Kidney (tissue), 13 donors: ENCODE measurements at regions not wholly inside any gene's neighbourhood (a gene's known extent, or its start where the extent isn't known, plus 50 kb on each side); places are given as distances from the start of the nearest gene placed in this dataset.
A peak's percentile ranks its signal among the peaks of the same experiment; 100 is the strongest.
"Not testable (repeated sequence)": the region's sequence is repeated elsewhere in the genome, so short reads cannot be mapped to it uniquely, and the experiment has no call there.

ENCODE experiments used
- DNase-seq, 5 donors: peaks; one replicate each; pipeline ENCODE4 v3.0.0-alpha.2; 2013 to 2020
- FAIRE-seq: peaks from 2 replicates; lab custom pipeline; 2012; peaks lifted over from hg19 to GRCh38; lab: Jason Lieb, UNC
- H3K27ac ChIP-seq, 2 donors: one replicate each; pipeline ENCODE4 v1.7.0; 2013; ENCODE audit warnings: low read depth in 2 of 2, low read length in 2 of 2, inconsistent platforms in 1 of 2
- H3K27me3 ChIP-seq: one replicate; pipeline ENCODE4 v1.7.1; 2013; ENCODE audit warnings: low read length, inconsistent platforms; ENCODE audit not compliant: control insufficient read depth, insufficient read depth
- H3K36me3 ChIP-seq, 3 donors: one replicate each; pipeline versions ENCODE4 v1.7.0 to v1.7.1; 2013; ENCODE audit warnings: low read length in 3 of 3, control low read depth in 1 of 3, inconsistent platforms in 1 of 3; ENCODE audit not compliant: insufficient read depth in 3 of 3, control insufficient read depth in 2 of 3
- H3K4me1 ChIP-seq, 3 donors: one replicate each; pipeline versions ENCODE4 v1.7.0 to v1.7.1; 2013; ENCODE audit warnings: low read length in 3 of 3, inconsistent platforms in 1 of 3, low read depth in 1 of 3; ENCODE audit not compliant: control insufficient read depth in 2 of 3, insufficient read depth in 2 of 3
- H3K4me3 ChIP-seq, 3 donors: one replicate each; pipeline versions ENCODE4 v1.7.0 to v1.8.1; 2013; ENCODE audit warnings: low read length in 3 of 3, control low read depth in 1 of 3, inconsistent platforms in 1 of 3
- H3K9ac ChIP-seq, 3 donors: one replicate each; pipeline versions ENCODE4 v1.7.0 to v1.7.1; 2013; ENCODE audit warnings: low read length in 3 of 3, control low read depth in 1 of 3, inconsistent platforms in 1 of 3
- H3K9me3 ChIP-seq, 3 donors: one replicate each; pipeline versions ENCODE4 v1.7.0 to v1.7.1; 2013; ENCODE audit warnings: low read length in 3 of 3, control low read depth in 1 of 3, inconsistent platforms in 1 of 3; ENCODE audit not compliant: control insufficient read depth in 2 of 3, insufficient read depth in 1 of 3
- CTCF ChIP-seq: IDR thresholded peaks from 3 replicates; pipeline ENCODE4 v1.5.1; 2012; ENCODE audit warnings: mild to moderate bottlenecking, moderate library complexity, borderline replicate concordance; ENCODE audit not compliant: insufficient read depth; ENCODE audit errors: extremely low read depth
- intact Hi-C: fragments of 100-400 bp; cut with DNase I; formaldehyde crosslinking; loops from one replicate; pipeline ENCODE4 v1.11.1; 2022
- donor health status: control.
- donor health status: control.
- donor health status: control.
- donor health status: control.
- donor health status: control.
- donor health status: DM: yes; HTN: yes; CAD: no.
- donor health status: Normal renal cell carcinoma (clear cell type).

GRCh38 chr4:77355731-77356130, 198.7 kb downstream of the CCNG2 start:
- DNase-seq, result no peak
- no peak for FAIRE-seq
- Histone ChIP-seq H3K27me3 (no peaks in the 10 kb centered on the region), H3K4me1 (no peaks in the 10 kb centered on the region), H3K27ac (no peak overlapping the region), H3K36me3 (no peaks in the 10 kb centered on the region), H3K9ac (no peak overlapping the region), H3K9me3 (no peaks in the 10 kb centered on the region), H3K4me3 (no peak overlapping the region)
- intact Hi-C loops, result loop anchor here (10.0 kb wide), 1 partner anchor 121 kb away; no protein-coding TSS in a partner anchor
- no peak for TF ChIP-seq CTCF

- peak; percentile 46 for TF ChIP-seq CTCF
Observed at GRCh38 chr4:77358315-77358928, 201.4 kb downstream of the CCNG2 start.

GRCh38 chr4:77360451-77360850, 203.4 kb downstream of the CCNG2 start:
- no peak overlapping the region for H3K4me3 ChIP-seq
- DNase-seq (peak in 4 of 5 donors; percentile 30 to 67 (median 52)), FAIRE-seq (no peak)
- no peak overlapping the region for H3K9ac ChIP-seq
- H3K9me3 ChIP-seq, result no peaks in the 10 kb centered on the region
- H3K4me1 ChIP-seq, result no peaks in the 10 kb centered on the region
- TF ChIP-seq CTCF, result no peak
- no peak overlapping the region for H3K27ac ChIP-seq
- no peaks in the 10 kb centered on the region for H3K27me3 ChIP-seq
- intact Hi-C loops, result no loop called here
- no peaks in the 10 kb centered on the region for H3K36me3 ChIP-seq

More at GRCh38 chr4:77358315-77358928, 201.4 kb downstream of the CCNG2 start:
- Histone ChIP-seq H3K27ac (no peak overlapping the region), H3K9me3 (no peaks in the 10 kb centered on the region), H3K4me3 (no peak overlapping the region), H3K36me3 (no peaks in the 10 kb centered on the region), H3K27me3 (no peaks in the 10 kb centered on the region), H3K9ac (no peak overlapping the region), H3K4me1 (no peaks in the 10 kb centered on the region)
- intact Hi-C loops, result loop anchor here (10.0 kb wide), 1 partner anchor 124 kb away; no protein-coding TSS in a partner anchor
- DNase-seq (peak in 3 of 5 donors; percentile 14 to 74 (median 60)), FAIRE-seq (no peak)

GRCh38 chr4:77366876-77367275, 209.9 kb downstream of the CCNG2 start:
- H3K4me1 ChIP-seq, H3K4me3 ChIP-seq, H3K9me3 ChIP-seq, H3K9ac ChIP-seq, H3K27me3 ChIP-seq, H3K36me3 ChIP-seq, DNase-seq, intact Hi-C loops, H3K27ac ChIP-seq, FAIRE-seq: not testable (repeated sequence)
